ENCODE measurements at regions not wholly inside any gene's neighbourhood (a gene's known extent, or its start where the extent isn't known, plus 50 kb on each side); places are given as distances from the start of the nearest gene placed in this dataset.

GRCh38 chr1:87650306-87650705 lies 321.6 kb downstream of the LMO4 start:
- TF ChIP-seq CTCF (IDR thresholded peaks at IDR 0.05) (no peak), POLR2A (IDR thresholded peaks at IDR 0.05) (no peak)

All from testis (tissue), 2 donors.